ENCODE measurements at regions not wholly inside any gene's neighbourhood (a gene's known extent, or its start where the extent isn't known, plus 50 kb on each side); places are given as distances from the start of the nearest gene placed in this dataset.

- no peak overlapping the region for H2BK15ac ChIP-seq (ENCODE audit: low read length)
- no peak overlapping the region for H3K23ac ChIP-seq (ENCODE audit: low read depth, low read length, poor library complexity)
- H2AK5ac ChIP-seq (ENCODE audit: low read depth, low read length) = no peak overlapping the region
- H3K4ac ChIP-seq (ENCODE audit: low read length) = no peak overlapping the region
- H2AFZ ChIP-seq (ENCODE audit: low read length) = no peak overlapping the region
- no peak overlapping the region for H2BK120ac ChIP-seq (ENCODE audit: low read depth, low read length)
- H3K79me1 ChIP-seq (ENCODE audit: low read depth, low read length) = no peaks in the 10 kb centered on the region
- peaks cover 0 to 4% (median 0%) of the 10 kb centered on the region in 3 experiments for H3K27me3 ChIP-seq (ENCODE audit: control insufficient read depth in 3 of 3, insufficient read depth in 3 of 3, low read depth in 1 of 3, low read length in 3 of 3)
- peak; percentile 62 for DNase-seq (ENCODE audit: low spot score)
- no peaks in the 10 kb centered on the region for H3K9me3 ChIP-seq (replicated peaks in 1 of 2; ENCODE audit: control insufficient read depth in 2 of 2, insufficient read depth in 1 of 2, low read depth in 1 of 2, low read length in 2 of 2)
- no peaks in the 10 kb centered on the region for H3K36me3 ChIP-seq (replicated peaks in 1 of 2; ENCODE audit: control insufficient read depth in 2 of 2, insufficient read depth in 2 of 2, low read length in 2 of 2)
- H3K18ac ChIP-seq (ENCODE audit: low read length) = no peak overlapping the region
- H3K4me2 ChIP-seq (ENCODE audit: insufficient read depth, low read length, poor library complexity, severe bottlenecking) = no peak overlapping the region
- no peak overlapping the region for H4K8ac ChIP-seq (ENCODE audit: low read depth, low read length)
- H3K4me1 ChIP-seq (ENCODE audit: control insufficient read depth in 2 of 2, insufficient read depth in 1 of 2, low read depth in 1 of 2, low read length in 2 of 2) = peaks cover 0 to 3% of the 10 kb centered on the region in 2 donors
- H3K27ac ChIP-seq (replicated peaks; ENCODE audit: low read length) = no peak overlapping the region
- H3K14ac ChIP-seq (ENCODE audit: low read length) = no peak overlapping the region
- peak overlapping the region in 1 of 2 donors; percentile 42 for H3K4me3 ChIP-seq (ENCODE audit: low read length in 2 of 2)
- no peak overlapping the region for H2BK12ac ChIP-seq (ENCODE audit: low read length)
- no peak overlapping the region for H4K91ac ChIP-seq (ENCODE audit: low read depth, low read length, poor library complexity)
- H3K9ac ChIP-seq (ENCODE audit: low read depth, low read length, poor library complexity) = no peak overlapping the region
- no CpG with 5 or more reads among the region's 8 CpGs for WGBS, 2 donors (ENCODE audit: extremely low coverage in 2 of 2, insufficient read length in 2 of 2, insufficient replicate concordance in 1 of 2)
- no peak overlapping the region for H2BK5ac ChIP-seq (ENCODE audit: low read length)
Measured at GRCh38 chr19:29263305-29264135, 50.6 kb upstream of the UQCRFS1 start.

GRCh38 chr19:29264897-29265296 is 51.9 kb upstream of the UQCRFS1 start:
- Histone ChIP-seq H2BK15ac (ENCODE audit: low read length) (no peak overlapping the region), H3K4me1 (ENCODE audit: control insufficient read depth in 2 of 2, insufficient read depth in 1 of 2, low read depth in 1 of 2, low read length in 2 of 2) (peaks cover 0 to 3% of the 10 kb centered on the region in 2 donors), H3K14ac (ENCODE audit: low read length) (no peak overlapping the region), H2BK12ac (ENCODE audit: low read length) (no peak overlapping the region), H3K4me3 (ENCODE audit: low read length in 2 of 2) (no peak overlapping the region), H3K27ac (replicated peaks; ENCODE audit: low read length) (no peak overlapping the region), H2AFZ (ENCODE audit: low read length) (no peak overlapping the region), H3K9ac (ENCODE audit: low read depth, low read length, poor library complexity) (no peak overlapping the region), H3K23ac (ENCODE audit: low read depth, low read length, poor library complexity) (no peak overlapping the region), H3K18ac (ENCODE audit: low read length) (no peak overlapping the region), H2BK5ac (ENCODE audit: low read length) (no peak overlapping the region), H4K8ac (ENCODE audit: low read depth, low read length) (no peak overlapping the region), H3K4me2 (ENCODE audit: insufficient read depth, low read length, poor library complexity, severe bottlenecking) (no peak overlapping the region), H3K79me1 (ENCODE audit: low read depth, low read length) (no peaks in the 10 kb centered on the region), H3K27me3 (ENCODE audit: control insufficient read depth in 3 of 3, insufficient read depth in 3 of 3, low read depth in 1 of 3, low read length in 3 of 3) (peaks cover 0 to 13% (median 0%) of the 10 kb centered on the region in 3 experiments), H4K91ac (ENCODE audit: low read depth, low read length, poor library complexity) (no peak overlapping the region), H3K9me3 (replicated peaks in 1 of 2; ENCODE audit: control insufficient read depth in 2 of 2, insufficient read depth in 1 of 2, low read depth in 1 of 2, low read length in 2 of 2) (no peaks in the 10 kb centered on the region), H2BK120ac (ENCODE audit: low read depth, low read length) (no peak overlapping the region), H3K36me3 (replicated peaks in 1 of 2; ENCODE audit: control insufficient read depth in 2 of 2, insufficient read depth in 2 of 2, low read length in 2 of 2) (no peaks in the 10 kb centered on the region), H3K4ac (ENCODE audit: low read length) (no peak overlapping the region), H2AK5ac (ENCODE audit: low read depth, low read length) (no peak overlapping the region)
- DNase-seq (ENCODE audit: low spot score) = no peak
- WGBS, 2 donors (ENCODE audit: extremely low coverage in 2 of 2, insufficient read length in 2 of 2, insufficient replicate concordance in 1 of 2) = no CpG with 5 or more reads among the region's 7 CpGs

GRCh38 chr19:29265436-29265835 is 52.5 kb upstream of the UQCRFS1 start:
- Histone ChIP-seq H2AK5ac (ENCODE audit: low read depth, low read length) (no peak overlapping the region), H3K4me2 (ENCODE audit: insufficient read depth, low read length, poor library complexity, severe bottlenecking) (no peak overlapping the region), H2AFZ (ENCODE audit: low read length) (no peak overlapping the region), H3K14ac (ENCODE audit: low read length) (no peak overlapping the region), H3K27ac (replicated peaks; ENCODE audit: low read length) (no peak overlapping the region), H3K9me3 (replicated peaks in 1 of 2; ENCODE audit: control insufficient read depth in 2 of 2, insufficient read depth in 1 of 2, low read depth in 1 of 2, low read length in 2 of 2) (no peaks in the 10 kb centered on the region), H3K23ac (ENCODE audit: low read depth, low read length, poor library complexity) (no peak overlapping the region), H3K79me1 (ENCODE audit: low read depth, low read length) (no peaks in the 10 kb centered on the region), H3K18ac (ENCODE audit: low read length) (peak overlapping the region; percentile 30), H2BK12ac (ENCODE audit: low read length) (no peak overlapping the region), H3K4me1 (ENCODE audit: control insufficient read depth in 2 of 2, insufficient read depth in 1 of 2, low read depth in 1 of 2, low read length in 2 of 2) (peaks cover 0 to 3% of the 10 kb centered on the region in 2 donors), H3K4me3 (ENCODE audit: low read length in 2 of 2) (no peak overlapping the region), H4K91ac (ENCODE audit: low read depth, low read length, poor library complexity) (no peak overlapping the region), H2BK5ac (ENCODE audit: low read length) (no peak overlapping the region), H3K27me3 (ENCODE audit: control insufficient read depth in 3 of 3, insufficient read depth in 3 of 3, low read depth in 1 of 3, low read length in 3 of 3) (peaks cover 0 to 13% (median 0%) of the 10 kb centered on the region in 3 experiments), H4K8ac (ENCODE audit: low read depth, low read length) (no peak overlapping the region), H2BK15ac (ENCODE audit: low read length) (no peak overlapping the region), H3K4ac (ENCODE audit: low read length) (no peak overlapping the region), H2BK120ac (ENCODE audit: low read depth, low read length) (no peak overlapping the region), H3K9ac (ENCODE audit: low read depth, low read length, poor library complexity) (no peak overlapping the region), H3K36me3 (replicated peaks in 1 of 2; ENCODE audit: control insufficient read depth in 2 of 2, insufficient read depth in 2 of 2, low read length in 2 of 2) (no peaks in the 10 kb centered on the region)
- no CpG with 5 or more reads among the region's 6 CpGs for WGBS, 2 donors (ENCODE audit: extremely low coverage in 2 of 2, insufficient read length in 2 of 2, insufficient replicate concordance in 1 of 2)
- DNase-seq (ENCODE audit: low spot score) = no peak

- Histone ChIP-seq H2BK15ac (ENCODE audit: low read length) (no peak overlapping the region), H3K4me3 (ENCODE audit: low read length in 2 of 2) (no peak overlapping the region), H3K27me3 (ENCODE audit: control insufficient read depth in 3 of 3, insufficient read depth in 3 of 3, low read depth in 1 of 3, low read length in 3 of 3) (peaks cover 0 to 16% (median 0%) of the 10 kb centered on the region in 3 experiments), H3K23ac (ENCODE audit: low read depth, low read length, poor library complexity) (no peak overlapping the region), H3K18ac (ENCODE audit: low read length) (peak overlapping the region; percentile 1), H2BK12ac (ENCODE audit: low read length) (no peak overlapping the region), H3K4ac (ENCODE audit: low read length) (no peak overlapping the region), H2AFZ (ENCODE audit: low read length) (no peak overlapping the region), H3K36me3 (replicated peaks in 1 of 2; ENCODE audit: control insufficient read depth in 2 of 2, insufficient read depth in 2 of 2, low read length in 2 of 2) (no peaks in the 10 kb centered on the region), H3K4me2 (ENCODE audit: insufficient read depth, low read length, poor library complexity, severe bottlenecking) (no peak overlapping the region), H4K91ac (ENCODE audit: low read depth, low read length, poor library complexity) (no peak overlapping the region), H3K14ac (ENCODE audit: low read length) (no peak overlapping the region), H3K9ac (ENCODE audit: low read depth, low read length, poor library complexity) (no peak overlapping the region), H2BK5ac (ENCODE audit: low read length) (no peak overlapping the region), H3K9me3 (replicated peaks in 1 of 2; ENCODE audit: control insufficient read depth in 2 of 2, insufficient read depth in 1 of 2, low read depth in 1 of 2, low read length in 2 of 2) (no peaks in the 10 kb centered on the region), H3K27ac (replicated peaks; ENCODE audit: low read length) (no peak overlapping the region), H4K8ac (ENCODE audit: low read depth, low read length) (no peak overlapping the region), H2BK120ac (ENCODE audit: low read depth, low read length) (no peak overlapping the region), H2AK5ac (ENCODE audit: low read depth, low read length) (no peak overlapping the region), H3K4me1 (ENCODE audit: control insufficient read depth in 2 of 2, insufficient read depth in 1 of 2, low read depth in 1 of 2, low read length in 2 of 2) (peaks cover 0 to 3% of the 10 kb centered on the region in 2 donors), H3K79me1 (ENCODE audit: low read depth, low read length) (no peaks in the 10 kb centered on the region)
- WGBS, 2 donors (ENCODE audit: extremely low coverage in 2 of 2, insufficient read length in 2 of 2, insufficient replicate concordance in 1 of 2) = no CpG with 5 or more reads among the region's 4 CpGs
- no peak for DNase-seq (ENCODE audit: low spot score)
Measured at GRCh38 chr19:29266001-29266400, 53.0 kb upstream of the UQCRFS1 start.

All from neuronal stem cell (in vitro differentiated cells).